ENCODE measurements at regions not wholly inside any gene's neighbourhood (a gene's known extent, or its start where the extent isn't known, plus 50 kb on each side); places are given as distances from the start of the nearest gene placed in this dataset.

- FAIRE-seq = no peak
- no peak overlapping the region for H3K9ac ChIP-seq (ENCODE audit: control insufficient read depth, extremely low read depth, insufficient read depth, low read length)
- no peaks in the 10 kb centered on the region for H3K79me2 ChIP-seq (ENCODE audit: control insufficient read depth, insufficient read depth, low read length)
- peaks cover 9% of the 10 kb centered on the region for H3K9me3 ChIP-seq (ENCODE audit: control insufficient read depth, low read depth, low read length)
- dilution Hi-C loops (cut with MboI; ENCODE audit: extremely low pct_ligation_motif_present, low sequenced_read_pairs) = no loop called here
- H3K9me1 ChIP-seq (ENCODE audit: control insufficient read depth, extremely low read depth, insufficient read depth, low read length) = no peaks in the 10 kb centered on the region
- H3K4me1 ChIP-seq (ENCODE audit: control insufficient read depth, extremely low read depth, insufficient read depth, low read length) = no peaks in the 10 kb centered on the region
- H3K27ac ChIP-seq (ENCODE audit: control insufficient read depth, insufficient read depth, low read length) = no peak overlapping the region
- no peaks in the 10 kb centered on the region for H3K36me3 ChIP-seq (ENCODE audit: control insufficient read depth in 2 of 2, extremely low read depth in 1 of 2, insufficient read depth in 2 of 2, low read length in 2 of 2)
- no peak for DNase-seq (ENCODE audit: low read depth, low spot score)
- no peaks in the 10 kb centered on the region for H3K27me3 ChIP-seq (ENCODE audit: control insufficient read depth, extremely low read depth, insufficient read depth, low read length)
- no peak for TF ChIP-seq EZH2 (IDR thresholded peaks at IDR 0.05; ENCODE audit: low read length)
- TF ChIP-seq, protein P1, sequence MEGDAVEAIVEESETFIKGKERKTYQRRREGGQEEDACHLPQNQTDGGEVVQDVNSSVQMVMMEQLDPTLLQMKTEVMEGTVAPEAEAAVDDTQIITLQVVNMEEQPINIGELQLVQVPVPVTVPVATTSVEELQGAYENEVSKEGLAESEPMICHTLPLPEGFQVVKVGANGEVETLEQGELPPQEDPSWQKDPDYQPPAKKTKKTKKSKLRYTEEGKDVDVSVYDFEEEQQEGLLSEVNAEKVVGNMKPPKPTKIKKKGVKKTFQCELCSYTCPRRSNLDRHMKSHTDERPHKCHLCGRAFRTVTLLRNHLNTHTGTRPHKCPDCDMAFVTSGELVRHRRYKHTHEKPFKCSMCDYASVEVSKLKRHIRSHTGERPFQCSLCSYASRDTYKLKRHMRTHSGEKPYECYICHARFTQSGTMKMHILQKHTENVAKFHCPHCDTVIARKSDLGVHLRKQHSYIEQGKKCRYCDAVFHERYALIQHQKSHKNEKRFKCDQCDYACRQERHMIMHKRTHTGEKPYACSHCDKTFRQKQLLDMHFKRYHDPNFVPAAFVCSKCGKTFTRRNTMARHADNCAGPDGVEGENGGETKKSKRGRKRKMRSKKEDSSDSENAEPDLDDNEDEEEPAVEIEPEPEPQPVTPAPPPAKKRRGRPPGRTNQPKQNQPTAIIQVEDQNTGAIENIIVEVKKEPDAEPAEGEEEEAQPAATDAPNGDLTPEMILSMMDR (optimal IDR thresholded peaks at IDR 0.05 in 1 of 3, IDR thresholded peaks at IDR 0.05 in 1 of 3, conservative IDR thresholded peaks at IDR 0.05 in 1 of 3; ENCODE audit: extremely low read depth in 1 of 3, insufficient read depth in 2 of 3, low read length in 3 of 3) = no peak
- H2AFZ ChIP-seq (ENCODE audit: control insufficient read depth, low read length) = no peak overlapping the region
- H3K4me3 ChIP-seq (ENCODE audit: control insufficient read depth in 2 of 3, extremely low read depth in 1 of 3, insufficient read depth in 2 of 3, low read depth in 1 of 3, low read length in 3 of 3) = no peak overlapping the region
- H4K20me1 ChIP-seq (ENCODE audit: control insufficient read depth, extremely low read depth, insufficient read depth, low read length) = no peaks in the 10 kb centered on the region
- no peak overlapping the region for H3K4me2 ChIP-seq (ENCODE audit: control insufficient read depth, extremely low read depth, insufficient read depth, low read depth, low read length)
Measured at GRCh38 chr10:130483691-130484467, 347.7 kb downstream of the GLRX3 start.

GRCh38 chr10:130484468-130485180 lies 348.4 kb downstream of the GLRX3 start:
- dilution Hi-C loops (cut with MboI; ENCODE audit: extremely low pct_ligation_motif_present, low sequenced_read_pairs) = no loop called here
- FAIRE-seq = no peak
- Histone ChIP-seq H3K36me3 (ENCODE audit: control insufficient read depth in 2 of 2, extremely low read depth in 1 of 2, insufficient read depth in 2 of 2, low read length in 2 of 2) (no peaks in the 10 kb centered on the region), H3K4me2 (ENCODE audit: control insufficient read depth, extremely low read depth, insufficient read depth, low read depth, low read length) (no peak overlapping the region), H3K27ac (ENCODE audit: control insufficient read depth, insufficient read depth, low read length) (no peak overlapping the region), H3K4me1 (ENCODE audit: control insufficient read depth, extremely low read depth, insufficient read depth, low read length) (no peaks in the 10 kb centered on the region), H3K9me3 (ENCODE audit: control insufficient read depth, low read depth, low read length) (peaks cover 5% of the 10 kb centered on the region), H3K9ac (ENCODE audit: control insufficient read depth, extremely low read depth, insufficient read depth, low read length) (no peak overlapping the region), H3K27me3 (ENCODE audit: control insufficient read depth, extremely low read depth, insufficient read depth, low read length) (no peaks in the 10 kb centered on the region), H4K20me1 (ENCODE audit: control insufficient read depth, extremely low read depth, insufficient read depth, low read length) (no peaks in the 10 kb centered on the region), H3K79me2 (ENCODE audit: control insufficient read depth, insufficient read depth, low read length) (no peaks in the 10 kb centered on the region), H3K9me1 (ENCODE audit: control insufficient read depth, extremely low read depth, insufficient read depth, low read length) (no peaks in the 10 kb centered on the region), H3K4me3 (ENCODE audit: control insufficient read depth in 2 of 3, extremely low read depth in 1 of 3, insufficient read depth in 2 of 3, low read depth in 1 of 3, low read length in 3 of 3) (no peak overlapping the region), H2AFZ (ENCODE audit: control insufficient read depth, low read length) (no peak overlapping the region)
- no peak for DNase-seq (ENCODE audit: low read depth, low spot score)
- TF ChIP-seq, protein P1 (optimal IDR thresholded peaks at IDR 0.05 in 1 of 3, IDR thresholded peaks at IDR 0.05 in 1 of 3, conservative IDR thresholded peaks at IDR 0.05 in 1 of 3; ENCODE audit: extremely low read depth in 1 of 3, insufficient read depth in 2 of 3, low read length in 3 of 3) = no peak
- TF ChIP-seq EZH2 (IDR thresholded peaks at IDR 0.05; ENCODE audit: low read length) = no peak
